Tibial nerve (tissue), 4 donors: ENCODE measurements at regions not wholly inside any gene's neighbourhood (a gene's known extent, or its start where the extent isn't known, plus 50 kb on each side); places are given as distances from the start of the nearest gene placed in this dataset.

Source experiments
- DNase-seq, 2 donors: peaks; one replicate each; pipeline ENCODE4 v3.0.0-alpha.2; 2019; ENCODE audit warnings: low spot score in 2 of 2
- H3K27ac ChIP-seq, 4 donors: fragments of 200-600 bp; sonication (generic) in 3 of 4; one replicate each; pipeline ENCODE4 v1.5.1; 2017 to 2019; ENCODE audit warnings: mild to moderate bottlenecking in 1 of 4
- H3K27me3 ChIP-seq, 2 donors: fragments of 200-600 bp; sonication (generic) in 1 of 2; one replicate each; pipeline versions ENCODE4 v1.5.1 to v1.6.0; 2017 to 2019
- H3K36me3 ChIP-seq, 3 donors: fragments of 200-600 bp; sonication (generic); one replicate each; pipeline ENCODE4 v1.5.1; 2018 to 2019
- H3K4me1 ChIP-seq, 4 donors: fragments of 200-600 bp; sonication (generic) in 3 of 4; one replicate each; pipeline ENCODE4 v1.5.1; 2017 to 2019
- H3K4me3 ChIP-seq, 4 donors: fragments of 200-600 bp; sonication (generic) in 3 of 4; one replicate each; pipeline ENCODE4 v1.5.1; 2017 to 2019; ENCODE audit warnings: mild to moderate bottlenecking in 1 of 4, moderate library complexity in 1 of 4
- H3K9me3 ChIP-seq, 4 donors: fragments of 200-600 bp; sonication (generic) in 3 of 4; one replicate each; pipeline ENCODE4 v1.5.1; 2017 to 2019
- EP300 ChIP-seq, 2 donors: sonication (generic); formaldehyde crosslinking; IDR thresholded peaks; one replicate each; pipeline ENCODE4 v1.6.1; 2017; ENCODE audit warnings: antibody characterized with exemption in 2 of 2, mild to moderate bottlenecking in 1 of 2
- POLR2A ChIP-seq, 2 donors: fragments of 450-650 bp; IDR thresholded peaks; one replicate each; pipeline ENCODE4 v1.6.1; 2017; ENCODE audit warnings: antibody characterized with exemption in 2 of 2, mild to moderate bottlenecking in 2 of 2, moderate library complexity in 2 of 2
- WGBS, 2 donors: methylation state at CpG; one replicate each; pipeline ENCODE4 v1.1.5; 2018; 5-methylcytosine and 5-hydroxymethylcytosine counted together
- TF ChIP-seq, protein P1 (sequence below), 5 experiments: fragments of 200-600 bp in 3 of 5; fragments of 450-650 bp in 2 of 5; sonication (generic) in 3 of 5; IDR thresholded peaks; one replicate each; pipeline ENCODE4 v1.5.1; 2016 to 2019; ENCODE audit warnings: antibody characterized with exemption in 5 of 5, mild to moderate bottlenecking in 3 of 5, moderate library complexity in 2 of 5

GRCh38 chr18:55779691-55780585 is 191.9 kb upstream of the TCF4 start:
- Histone ChIP-seq H3K9me3 (no peaks in the 10 kb centered on the region), H3K36me3 (no peaks in the 10 kb centered on the region), H3K27ac (peak overlapping the region; percentile 15 to 69 (median 35)), H3K4me1 (peaks cover 0 to 18% (median 3%) of the 10 kb centered on the region in 4 donors), H3K4me3 (peak overlapping the region; percentile 30 to 59 (median 46)), H3K27me3 (peaks cover 0 to 32% of the 10 kb centered on the region in 2 donors)
- peak in 1 of 2 donors; percentile 21 for DNase-seq
- 2 to 4% methylated on average over 42 to 47 of the region's 88 CpGs for WGBS, 2 donors
- TF ChIP-seq, protein P1, sequence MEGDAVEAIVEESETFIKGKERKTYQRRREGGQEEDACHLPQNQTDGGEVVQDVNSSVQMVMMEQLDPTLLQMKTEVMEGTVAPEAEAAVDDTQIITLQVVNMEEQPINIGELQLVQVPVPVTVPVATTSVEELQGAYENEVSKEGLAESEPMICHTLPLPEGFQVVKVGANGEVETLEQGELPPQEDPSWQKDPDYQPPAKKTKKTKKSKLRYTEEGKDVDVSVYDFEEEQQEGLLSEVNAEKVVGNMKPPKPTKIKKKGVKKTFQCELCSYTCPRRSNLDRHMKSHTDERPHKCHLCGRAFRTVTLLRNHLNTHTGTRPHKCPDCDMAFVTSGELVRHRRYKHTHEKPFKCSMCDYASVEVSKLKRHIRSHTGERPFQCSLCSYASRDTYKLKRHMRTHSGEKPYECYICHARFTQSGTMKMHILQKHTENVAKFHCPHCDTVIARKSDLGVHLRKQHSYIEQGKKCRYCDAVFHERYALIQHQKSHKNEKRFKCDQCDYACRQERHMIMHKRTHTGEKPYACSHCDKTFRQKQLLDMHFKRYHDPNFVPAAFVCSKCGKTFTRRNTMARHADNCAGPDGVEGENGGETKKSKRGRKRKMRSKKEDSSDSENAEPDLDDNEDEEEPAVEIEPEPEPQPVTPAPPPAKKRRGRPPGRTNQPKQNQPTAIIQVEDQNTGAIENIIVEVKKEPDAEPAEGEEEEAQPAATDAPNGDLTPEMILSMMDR (IDR thresholded peaks at IDR 0.05): peak; percentile 11 to 67 (median 24)
- no peak for TF ChIP-seq EP300 (IDR thresholded peaks at IDR 0.05)

GRCh38 chr18:55778788-55779690 is 191.0 kb upstream of the TCF4 start:
- no peaks in the 10 kb centered on the region for H3K9me3 ChIP-seq
- no peak for DNase-seq
- peaks cover 0 to 35% of the 10 kb centered on the region in 2 donors for H3K27me3 ChIP-seq
- peak overlapping the region; percentile 30 to 59 (median 46) for H3K4me3 ChIP-seq
- WGBS, 2 donors: 28 to 33% methylated on average over 17 of the region's 17 CpGs
- H3K36me3 ChIP-seq: no peaks in the 10 kb centered on the region
- no peak for TF ChIP-seq EP300 (IDR thresholded peaks at IDR 0.05)
- TF ChIP-seq, protein P1 (IDR thresholded peaks at IDR 0.05): no peak
- TF ChIP-seq POLR2A (IDR thresholded peaks at IDR 0.05): no peak
- H3K27ac ChIP-seq: peak overlapping the region in 2 of 4 donors; percentile 15 to 69
- H3K4me1 ChIP-seq: peaks cover 0 to 18% (median 3%) of the 10 kb centered on the region in 4 donors

- TF ChIP-seq, protein P1 (IDR thresholded peaks at IDR 0.05): no peak
- TF ChIP-seq EP300 (IDR thresholded peaks at IDR 0.05): no peak
- TF ChIP-seq POLR2A (IDR thresholded peaks at IDR 0.05): no peak
- no peak for DNase-seq
- 77 to 82% methylated on average over 5 of the region's 5 CpGs for WGBS, 2 donors
Observed at GRCh38 chr18:55777666-55778304, 189.8 kb upstream of the TCF4 start.

DNA sequence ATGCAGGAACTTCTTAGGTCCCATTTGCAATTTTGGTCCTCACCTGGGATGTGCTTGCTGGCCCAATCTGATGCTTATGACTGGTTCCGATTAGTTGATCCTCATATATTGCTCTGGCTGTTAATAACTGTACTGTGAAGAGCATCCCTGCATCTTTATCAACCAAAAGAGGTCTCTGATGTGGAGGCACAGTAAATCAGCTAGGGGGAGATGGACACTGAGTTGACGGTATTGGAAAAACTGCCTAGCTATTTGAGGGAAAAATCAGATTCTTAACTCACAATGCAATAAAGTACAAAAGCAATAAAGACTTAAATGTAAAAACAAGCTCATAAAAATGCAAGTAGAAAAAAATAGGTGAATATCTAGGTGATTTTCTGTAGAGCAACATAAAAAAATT is 188.0 kb upstream of the TCF4 start:
- WGBS, 2 donors: 46 to 48% methylated on average over 2 of the region's 2 CpGs
- no peak for TF ChIP-seq POLR2A (IDR thresholded peaks at IDR 0.05)
- TF ChIP-seq, protein P1 (IDR thresholded peaks at IDR 0.05): no peak
- Histone ChIP-seq H3K27me3 (peaks cover 0 to 36% of the 10 kb centered on the region in 2 donors), H3K4me1 (peaks cover 0 to 11% (median 2%) of the 10 kb centered on the region in 4 donors), H3K27ac (no peak overlapping the region), H3K9me3 (no peaks in the 10 kb centered on the region), H3K36me3 (no peaks in the 10 kb centered on the region), H3K4me3 (no peak overlapping the region)
- no peak for DNase-seq

More at GRCh38 chr18:55777666-55778304, 189.8 kb upstream of the TCF4 start:
- no peak overlapping the region for H3K4me3 ChIP-seq
- H3K27me3 ChIP-seq: peaks cover 0 to 36% of the 10 kb centered on the region in 2 donors
- no peak overlapping the region for H3K27ac ChIP-seq
- peaks cover 0 to 18% (median 3%) of the 10 kb centered on the region in 4 donors for H3K4me1 ChIP-seq
- H3K9me3 ChIP-seq: no peaks in the 10 kb centered on the region
- H3K36me3 ChIP-seq: no peaks in the 10 kb centered on the region
